ENCODE measurements at regions not wholly inside any gene's neighbourhood (a gene's known extent, or its start where the extent isn't known, plus 50 kb on each side); places are given as distances from the start of the nearest gene placed in this dataset.

DNA sequence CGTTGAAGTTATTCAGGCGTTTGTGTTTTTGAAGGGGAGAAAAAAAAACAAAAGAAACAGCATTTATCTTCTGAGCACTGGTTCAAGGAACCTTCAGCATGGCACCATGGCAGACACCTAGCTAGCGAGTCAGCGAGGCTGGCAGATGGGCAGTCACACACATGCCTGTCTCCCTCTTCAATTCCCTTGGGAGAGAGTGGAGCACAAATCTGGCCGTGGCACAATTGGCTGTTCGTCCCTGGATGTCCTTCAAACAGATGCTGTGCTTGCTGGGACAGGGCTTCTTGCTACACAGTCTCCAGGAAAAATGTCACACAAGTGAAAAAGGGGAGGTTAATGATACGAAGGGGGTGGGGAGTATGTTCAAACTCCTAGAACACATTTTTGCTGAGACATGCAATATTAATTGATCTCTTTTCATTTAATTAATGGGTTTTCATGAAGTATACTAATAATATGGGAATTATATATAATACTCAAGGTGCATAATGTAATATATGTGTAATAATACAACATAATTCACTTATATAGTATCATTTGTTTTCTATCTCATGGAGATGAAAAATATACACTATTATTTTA, 1674.5 kb upstream of the SLC10A2 start:
- TF ChIP-seq, protein P1, sequence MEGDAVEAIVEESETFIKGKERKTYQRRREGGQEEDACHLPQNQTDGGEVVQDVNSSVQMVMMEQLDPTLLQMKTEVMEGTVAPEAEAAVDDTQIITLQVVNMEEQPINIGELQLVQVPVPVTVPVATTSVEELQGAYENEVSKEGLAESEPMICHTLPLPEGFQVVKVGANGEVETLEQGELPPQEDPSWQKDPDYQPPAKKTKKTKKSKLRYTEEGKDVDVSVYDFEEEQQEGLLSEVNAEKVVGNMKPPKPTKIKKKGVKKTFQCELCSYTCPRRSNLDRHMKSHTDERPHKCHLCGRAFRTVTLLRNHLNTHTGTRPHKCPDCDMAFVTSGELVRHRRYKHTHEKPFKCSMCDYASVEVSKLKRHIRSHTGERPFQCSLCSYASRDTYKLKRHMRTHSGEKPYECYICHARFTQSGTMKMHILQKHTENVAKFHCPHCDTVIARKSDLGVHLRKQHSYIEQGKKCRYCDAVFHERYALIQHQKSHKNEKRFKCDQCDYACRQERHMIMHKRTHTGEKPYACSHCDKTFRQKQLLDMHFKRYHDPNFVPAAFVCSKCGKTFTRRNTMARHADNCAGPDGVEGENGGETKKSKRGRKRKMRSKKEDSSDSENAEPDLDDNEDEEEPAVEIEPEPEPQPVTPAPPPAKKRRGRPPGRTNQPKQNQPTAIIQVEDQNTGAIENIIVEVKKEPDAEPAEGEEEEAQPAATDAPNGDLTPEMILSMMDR (IDR thresholded peaks at IDR 0.05; ENCODE audit: poor library complexity): no peak
- TF ChIP-seq EZH2phosphoT487 (IDR thresholded peaks at IDR 0.05; ENCODE audit: low read depth, severe bottlenecking, unreplicated experiment): no peak

All from hepatocyte (in vitro differentiated cells).